Lower leg skin (tissue), 3 donors: ENCODE measurements at regions not wholly inside any gene's neighbourhood (a gene's known extent, or its start where the extent isn't known, plus 50 kb on each side); places are given as distances from the start of the nearest gene placed in this dataset.

Experiments used
- CTCF ChIP-seq, 3 donors: fragments of 450-650 bp; IDR thresholded peaks; one replicate each; pipeline ENCODE4 v1.5.1; 2016; ENCODE audit warnings: antibody characterized with exemption in 3 of 3, mild to moderate bottlenecking in 3 of 3, moderate library complexity in 2 of 3
- POLR2A ChIP-seq, 2 donors: fragments of 450-650 bp; IDR thresholded peaks; one replicate each; pipeline ENCODE4 v1.6.1; 2016 to 2017; ENCODE audit warnings: antibody characterized with exemption in 2 of 2, mild to moderate bottlenecking in 1 of 2, moderate library complexity in 1 of 2

DNA sequence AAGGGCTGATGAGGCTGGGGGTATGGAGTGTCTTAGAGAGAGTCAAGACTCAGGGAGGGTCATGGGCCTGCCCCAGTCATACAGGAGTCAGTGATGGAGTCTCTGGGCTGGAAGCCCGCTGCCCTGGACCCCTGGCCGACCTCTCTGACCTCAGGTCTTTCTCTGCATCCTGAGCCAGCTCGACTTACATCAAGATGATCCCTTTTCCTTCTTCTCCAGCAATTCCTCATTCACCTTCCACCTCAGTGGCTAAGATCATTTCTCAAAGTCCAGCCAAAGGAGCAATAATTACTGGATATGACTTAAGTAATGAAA lies 308.6 kb downstream of the MATN1 start:
- no peak for TF ChIP-seq CTCF (IDR thresholded peaks at IDR 0.05)
- no peak for TF ChIP-seq POLR2A (IDR thresholded peaks at IDR 0.05)
